PFSK-1 (cell line): ENCODE measurements at regions not wholly inside any gene's neighbourhood (a gene's known extent, or its start where the extent isn't known, plus 50 kb on each side); places are given as distances from the start of the nearest gene placed in this dataset.

Experiments used
- POLR2AphosphoS5 ChIP-seq: IDR thresholded peaks from 2 replicates; pipeline ENCODE4 v1.6.1; 2012; ENCODE audit warnings: low read depth, mild to moderate bottlenecking, control low read depth, low read length, moderate library complexity
- SIN3A ChIP-seq: IDR thresholded peaks from 2 replicates; pipeline ENCODE4 v1.6.1; 2012; ENCODE audit warnings: mild to moderate bottlenecking, low read length, moderate library complexity, borderline replicate concordance; ENCODE audit not compliant: insufficient read depth
- TAF1 ChIP-seq: IDR thresholded peaks from 2 replicates; pipeline ENCODE4 v1.6.1; 2012; ENCODE audit warnings: low read length, control low read depth, borderline replicate concordance; ENCODE audit not compliant: insufficient read depth
- TF ChIP-seq, protein P1 (sequence below), 2 experiments: IDR thresholded peaks; 2 replicates each; pipeline versions ENCODE4 v1.6.1 to v1.8.0; 2011 to 2012; ENCODE audit warnings: low read depth in 2 of 2, low read length in 2 of 2, control low read depth in 1 of 2, inconsistent platforms in 1 of 2, mild to moderate bottlenecking in 1 of 2, moderate library complexity in 1 of 2; ENCODE audit not compliant: insufficient read depth in 1 of 2

DNA sequence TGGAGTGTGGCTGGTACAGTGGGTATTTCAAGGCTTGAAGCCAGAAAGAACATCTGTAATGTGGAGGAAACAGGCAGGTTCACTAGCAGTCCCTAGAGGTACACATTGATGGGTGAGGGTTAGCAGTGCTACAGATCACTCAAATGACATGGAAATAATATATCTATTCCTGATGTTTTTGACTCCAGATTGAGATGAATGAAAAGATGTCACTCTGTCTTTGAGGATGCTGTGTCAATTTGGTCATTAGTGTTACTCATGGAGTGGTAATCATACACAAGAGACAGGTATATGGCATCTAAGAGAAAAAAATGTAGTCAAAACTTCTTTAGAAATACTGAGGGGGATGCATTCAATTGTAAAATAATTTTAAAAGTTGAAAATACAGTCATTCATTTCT lies 135.1 kb downstream of the ZIC1 start:
- TF ChIP-seq, protein P1, sequence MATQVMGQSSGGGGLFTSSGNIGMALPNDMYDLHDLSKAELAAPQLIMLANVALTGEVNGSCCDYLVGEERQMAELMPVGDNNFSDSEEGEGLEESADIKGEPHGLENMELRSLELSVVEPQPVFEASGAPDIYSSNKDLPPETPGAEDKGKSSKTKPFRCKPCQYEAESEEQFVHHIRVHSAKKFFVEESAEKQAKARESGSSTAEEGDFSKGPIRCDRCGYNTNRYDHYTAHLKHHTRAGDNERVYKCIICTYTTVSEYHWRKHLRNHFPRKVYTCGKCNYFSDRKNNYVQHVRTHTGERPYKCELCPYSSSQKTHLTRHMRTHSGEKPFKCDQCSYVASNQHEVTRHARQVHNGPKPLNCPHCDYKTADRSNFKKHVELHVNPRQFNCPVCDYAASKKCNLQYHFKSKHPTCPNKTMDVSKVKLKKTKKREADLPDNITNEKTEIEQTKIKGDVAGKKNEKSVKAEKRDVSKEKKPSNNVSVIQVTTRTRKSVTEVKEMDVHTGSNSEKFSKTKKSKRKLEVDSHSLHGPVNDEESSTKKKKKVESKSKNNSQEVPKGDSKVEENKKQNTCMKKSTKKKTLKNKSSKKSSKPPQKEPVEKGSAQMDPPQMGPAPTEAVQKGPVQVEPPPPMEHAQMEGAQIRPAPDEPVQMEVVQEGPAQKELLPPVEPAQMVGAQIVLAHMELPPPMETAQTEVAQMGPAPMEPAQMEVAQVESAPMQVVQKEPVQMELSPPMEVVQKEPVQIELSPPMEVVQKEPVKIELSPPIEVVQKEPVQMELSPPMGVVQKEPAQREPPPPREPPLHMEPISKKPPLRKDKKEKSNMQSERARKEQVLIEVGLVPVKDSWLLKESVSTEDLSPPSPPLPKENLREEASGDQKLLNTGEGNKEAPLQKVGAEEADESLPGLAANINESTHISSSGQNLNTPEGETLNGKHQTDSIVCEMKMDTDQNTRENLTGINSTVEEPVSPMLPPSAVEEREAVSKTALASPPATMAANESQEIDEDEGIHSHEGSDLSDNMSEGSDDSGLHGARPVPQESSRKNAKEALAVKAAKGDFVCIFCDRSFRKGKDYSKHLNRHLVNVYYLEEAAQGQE (IDR thresholded peaks at IDR 0.05; ENCODE audit: insufficient read depth in 1 of 2, low read depth in 2 of 2, low read length in 2 of 2): no peak
- no peak for TF ChIP-seq SIN3A
- TF ChIP-seq POLR2AphosphoS5: no peak
- TF ChIP-seq TAF1: no peak
